Activated naive CD4-positive, alpha-beta T cell treated with anti-CD3 and anti-CD28 coated beads, Interleukin-2, amount 50 U/mL, for 72 hours (primary cell): ENCODE measurements at regions not wholly inside any gene's neighbourhood (a gene's known extent, or its start where the extent isn't known, plus 50 kb on each side); places are given as distances from the start of the nearest gene placed in this dataset.
A peak's percentile ranks its signal among the peaks of the same experiment; 100 is the strongest.

Experiments used
- ATAC-seq, 2 donors: fragments of 150-1000 bp; cut with Tn5 transposase; 2 replicates each; pipeline ENCODE4 v1.10.0; 2021; ENCODE audit warnings: mild to moderate bottlenecking in 2 of 2, moderate library complexity in 2 of 2
- DNase-seq, 2 donors: peaks; one replicate each; pipeline ENCODE4 v3.0.0; 2021 to 2022; ENCODE audit warnings: low spot score in 2 of 2
- H3K27ac Mint-ChIP-seq, 2 donors: one replicate each; pipeline ENCODE4 v1.8.0; 2022; ENCODE audit warnings: mild to moderate bottlenecking in 2 of 2, mixed read lengths in 2 of 2
- H3K36me3 Mint-ChIP-seq, 2 donors: one replicate each; pipeline ENCODE4 v1.8.0; 2022; ENCODE audit warnings: mixed read lengths in 2 of 2
- H3K9me3 Mint-ChIP-seq, 2 donors: one replicate each; pipeline ENCODE4 v1.8.0; 2022; ENCODE audit warnings: mixed read lengths in 2 of 2

DNA sequence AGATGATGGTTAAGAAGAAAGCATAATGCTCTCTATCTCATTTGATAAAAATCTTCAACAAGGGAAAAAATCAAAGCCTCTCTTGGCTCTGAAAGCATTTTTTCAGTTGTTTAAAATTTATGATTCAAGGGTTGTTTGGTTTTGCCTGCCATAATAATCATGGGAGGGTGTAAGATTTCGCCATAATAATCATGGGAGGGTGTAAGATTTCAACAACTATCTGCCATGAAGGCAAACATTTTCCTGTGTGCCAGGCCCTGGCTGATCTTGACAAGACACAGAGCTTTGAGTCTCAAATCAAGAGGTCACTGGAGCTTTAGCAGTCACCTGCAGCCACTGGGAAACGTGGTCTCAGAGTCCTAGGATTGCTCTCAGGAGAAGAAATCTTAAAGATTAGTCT is 175.1 kb upstream of the PIEZO2 start:
- DNase-seq: no peak
- ATAC-seq: no peak
- H3K36me3 Mint-ChIP-seq: no peaks in the 10 kb centered on the region
- no peak overlapping the region for H3K27ac Mint-ChIP-seq
- peaks cover 6 to 10% of the 10 kb centered on the region in 2 donors for H3K9me3 Mint-ChIP-seq

DNA sequence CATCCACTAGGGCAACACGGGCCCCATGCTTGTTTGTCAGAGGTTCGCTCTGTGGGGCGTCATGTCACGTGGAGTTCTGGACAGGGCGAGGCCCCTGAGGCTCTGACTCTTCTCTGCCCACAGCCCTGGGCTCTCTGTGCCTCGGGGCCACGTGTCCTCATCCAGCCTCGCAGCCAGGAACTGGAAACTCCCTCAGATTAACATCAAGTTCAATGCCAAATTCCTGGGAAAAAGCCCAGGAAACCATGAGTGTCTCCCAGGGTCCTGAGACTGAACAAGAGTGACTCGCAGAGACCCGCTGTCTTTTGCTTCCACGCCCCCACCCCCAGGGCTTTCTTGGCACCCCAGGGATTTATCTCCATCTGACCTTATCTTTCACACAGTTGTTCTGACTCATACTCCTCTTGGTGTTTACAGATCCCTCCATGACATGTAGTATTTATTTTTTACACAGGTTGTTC is 174.0 kb upstream of the PIEZO2 start:
- no peak for DNase-seq
- Mint-ChIP-seq H3K27ac (no peak overlapping the region), H3K36me3 (no peaks in the 10 kb centered on the region), H3K9me3 (peaks cover 6 to 10% of the 10 kb centered on the region in 2 donors)
- no peak for ATAC-seq

DNA sequence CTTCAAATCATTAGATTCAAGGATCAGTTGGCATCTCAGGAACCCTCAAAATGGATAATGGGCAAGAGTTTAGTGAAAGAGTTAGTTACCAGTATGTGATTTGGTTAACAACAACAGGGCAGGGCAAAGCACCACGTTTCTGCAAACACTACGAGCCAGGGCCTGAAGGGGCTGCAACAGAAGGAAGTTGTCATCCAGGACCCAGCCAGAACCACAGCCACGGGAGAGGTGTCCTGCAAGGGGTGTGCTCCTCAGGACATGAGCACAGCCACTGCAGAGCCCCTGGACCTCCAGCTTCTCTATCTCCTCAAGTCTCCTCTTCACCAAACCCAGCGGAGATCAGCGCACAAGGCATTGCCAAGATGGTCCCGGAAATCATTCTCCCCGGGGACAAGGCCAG is 173.3 kb upstream of the PIEZO2 start:
- H3K9me3 Mint-ChIP-seq: peaks cover 6 to 10% of the 10 kb centered on the region in 2 donors
- no peak for ATAC-seq
- no peak for DNase-seq
- H3K36me3 Mint-ChIP-seq: no peaks in the 10 kb centered on the region
- H3K27ac Mint-ChIP-seq: no peak overlapping the region

DNA sequence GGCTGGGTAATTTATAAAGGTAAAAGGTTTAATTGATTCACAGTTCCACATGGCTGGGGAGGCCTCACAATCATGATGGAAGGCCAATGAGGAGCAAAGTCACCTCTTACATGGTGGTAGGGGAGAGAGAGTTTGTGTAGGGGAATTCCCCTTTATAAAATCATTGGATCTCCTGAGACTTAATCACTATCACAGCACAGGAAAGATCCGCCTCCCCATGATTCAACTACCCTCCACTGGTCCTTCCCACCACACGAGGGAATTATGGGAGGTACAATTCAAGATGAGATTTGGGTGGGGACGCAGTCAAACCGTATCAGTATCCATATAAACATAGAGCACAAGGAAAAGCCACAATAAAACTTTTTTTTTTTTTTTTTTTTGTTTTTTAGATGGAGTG is 172.6 kb upstream of the PIEZO2 start:
- H3K27ac Mint-ChIP-seq: no peak overlapping the region
- no peaks in the 10 kb centered on the region for H3K36me3 Mint-ChIP-seq
- H3K9me3 Mint-ChIP-seq: peaks cover 6 to 10% of the 10 kb centered on the region in 2 donors
- DNase-seq (no peak), ATAC-seq (no peak)

DNA sequence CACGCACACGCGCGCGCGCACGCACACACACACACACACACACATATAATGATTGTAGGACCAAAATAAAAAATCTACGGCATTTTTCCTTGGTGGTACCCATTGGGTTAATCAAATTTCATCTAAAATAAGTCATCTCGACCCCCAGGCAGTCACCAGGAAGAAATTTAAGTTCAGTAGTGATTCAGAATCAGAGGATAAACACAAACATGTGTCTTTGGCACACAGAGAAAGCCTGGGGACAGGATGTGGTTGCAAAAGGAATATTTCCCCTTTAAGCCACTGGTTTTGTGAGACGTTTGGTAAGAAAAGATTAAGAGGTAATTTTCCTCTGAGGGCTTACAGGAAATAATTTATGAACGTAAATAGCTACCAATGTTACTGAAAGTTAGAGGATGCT is 171.6 kb upstream of the PIEZO2 start:
- DNase-seq: no peak
- no peak overlapping the region for H3K27ac Mint-ChIP-seq

DNA sequence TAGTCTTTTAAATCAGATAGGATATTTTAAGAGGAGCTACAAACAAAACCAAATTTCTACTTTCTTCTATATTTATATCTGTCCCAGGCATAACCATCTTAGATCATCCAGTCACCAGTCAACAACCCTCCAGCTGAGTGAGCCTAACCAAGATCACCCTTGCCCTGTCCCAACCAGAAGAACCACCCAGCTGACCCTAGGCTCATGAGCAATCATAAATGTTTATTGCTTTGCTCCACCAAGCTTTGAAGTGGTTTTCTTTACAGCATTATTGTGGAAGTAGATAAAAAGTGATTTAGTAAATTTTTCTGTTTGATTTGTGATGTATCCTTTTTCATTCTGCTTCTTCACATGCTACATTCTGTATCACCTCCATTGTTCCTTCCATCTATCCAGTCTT is 167.2 kb upstream of the PIEZO2 start:
- Mint-ChIP-seq H3K27ac (no peak overlapping the region), H3K9me3 (no peaks in the 10 kb centered on the region), H3K36me3 (no peaks in the 10 kb centered on the region)
- ATAC-seq: no peak
- DNase-seq: no peak

More for the DNA sequence above, 171.6 kb upstream of the PIEZO2 start:
- H3K36me3 Mint-ChIP-seq: no peaks in the 10 kb centered on the region
- ATAC-seq: no peak
- peaks cover 0 to 4% of the 10 kb centered on the region in 2 donors for H3K9me3 Mint-ChIP-seq

DNA sequence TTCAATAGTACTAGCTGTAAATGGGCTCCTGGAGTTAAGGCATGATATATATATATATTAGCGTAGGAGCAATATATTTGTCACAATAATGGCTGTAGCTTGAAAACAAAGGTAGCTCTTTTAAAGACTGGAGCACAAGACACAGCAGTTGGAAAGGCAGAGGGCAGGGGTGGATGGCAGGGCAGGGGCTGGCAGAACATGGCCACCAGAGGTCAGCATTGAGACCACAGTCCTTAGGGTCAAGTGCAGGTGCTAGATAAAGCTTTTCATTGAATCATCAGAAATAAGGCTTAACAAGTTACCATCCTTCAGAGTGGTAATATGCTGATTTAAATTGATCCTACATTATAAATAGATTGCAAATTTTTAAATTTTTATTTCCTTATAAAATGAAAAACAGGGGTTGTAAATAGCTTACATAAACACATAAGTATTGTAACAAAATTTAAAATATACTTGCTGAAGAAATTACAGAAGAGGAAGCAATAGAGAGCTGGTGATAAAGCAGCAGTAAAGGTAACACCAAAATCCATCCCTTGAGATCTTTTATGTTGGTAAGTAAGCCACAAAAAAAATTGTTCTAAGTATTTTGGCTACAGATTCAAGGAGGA is 161.2 kb upstream of the PIEZO2 start:
- H3K9me3 Mint-ChIP-seq: no peaks in the 10 kb centered on the region
- no peaks in the 10 kb centered on the region for H3K36me3 Mint-ChIP-seq
- H3K27ac Mint-ChIP-seq: no peak overlapping the region
- peak; percentile 40 to 48 for ATAC-seq
- peak in 1 of 2 donors; percentile 43 for DNase-seq

DNA sequence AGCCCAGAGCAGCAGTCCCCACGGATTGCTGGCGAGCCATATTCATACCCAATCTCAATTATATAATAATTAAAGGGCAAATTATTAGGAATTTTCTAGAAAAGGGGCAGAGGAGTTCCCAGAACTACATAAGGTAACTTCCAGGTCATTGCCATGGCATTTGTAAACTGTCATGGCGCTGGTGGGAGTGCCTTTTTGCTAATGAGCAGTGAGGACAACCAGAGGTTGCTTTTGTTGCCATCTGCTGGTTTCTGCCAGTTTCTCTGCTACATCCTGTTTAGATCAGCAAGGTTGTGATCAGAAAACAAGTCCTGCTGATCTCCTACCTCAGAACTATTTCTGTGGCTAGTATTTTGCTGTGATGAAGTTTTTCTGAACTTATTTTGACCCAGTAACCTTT is 159.8 kb upstream of the PIEZO2 start:
- no peak overlapping the region for H3K27ac Mint-ChIP-seq
- H3K9me3 Mint-ChIP-seq: peaks cover 3 to 5% of the 10 kb centered on the region in 2 donors
- DNase-seq (no peak), ATAC-seq (no peak)
- peaks cover 0 to 4% of the 10 kb centered on the region in 2 donors for H3K36me3 Mint-ChIP-seq

DNA sequence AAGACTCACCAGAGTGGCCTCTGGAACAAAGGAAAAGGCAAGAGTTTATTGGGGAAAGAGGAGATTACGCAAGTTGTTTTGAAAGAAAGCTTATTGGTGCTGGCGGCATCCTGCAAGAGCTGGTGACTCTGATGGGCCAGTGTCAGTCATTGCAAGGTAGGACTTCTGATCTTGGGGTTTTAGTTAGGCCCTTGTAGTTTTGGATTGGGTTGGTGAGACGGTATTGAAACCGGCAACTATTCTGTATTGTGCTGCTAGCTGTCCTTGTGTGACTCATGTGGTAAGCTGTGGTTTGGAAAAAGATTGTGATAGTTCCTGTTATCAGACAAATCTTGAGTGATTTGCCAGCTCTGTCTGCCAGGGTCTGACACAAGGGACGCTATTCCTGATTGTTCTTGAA is 159.1 kb upstream of the PIEZO2 start:
- DNase-seq (no peak), ATAC-seq (peak; percentile 72 to 79)
- Mint-ChIP-seq H3K9me3 (peaks cover 3 to 8% of the 10 kb centered on the region in 2 donors), H3K36me3 (peaks cover 0 to 4% of the 10 kb centered on the region in 2 donors), H3K27ac (no peak overlapping the region)

DNA sequence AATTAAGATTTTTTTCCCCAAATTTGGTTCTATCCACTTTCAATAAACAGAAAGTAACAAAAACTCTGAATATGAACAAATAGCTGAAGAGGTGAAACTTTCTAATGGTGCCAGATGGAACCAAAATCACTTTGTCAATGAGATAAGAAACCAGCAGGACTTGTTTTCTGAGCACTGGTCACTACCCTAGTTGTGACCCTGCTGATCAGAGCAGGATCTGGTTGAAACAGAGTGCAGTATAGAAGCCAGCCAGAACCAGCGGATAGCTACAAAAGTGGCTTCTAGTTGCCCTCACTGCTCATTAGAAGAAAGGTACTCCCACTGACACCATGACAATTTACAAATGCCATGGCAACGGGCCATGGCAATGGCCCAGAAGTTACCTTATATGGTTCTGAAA is 158.3 kb upstream of the PIEZO2 start:
- H3K9me3 Mint-ChIP-seq: peaks cover 3 to 14% of the 10 kb centered on the region in 2 donors
- no peak overlapping the region for H3K27ac Mint-ChIP-seq
- DNase-seq (no peak), ATAC-seq (no peak)
- H3K36me3 Mint-ChIP-seq: peaks cover 0 to 10% of the 10 kb centered on the region in 2 donors

DNA sequence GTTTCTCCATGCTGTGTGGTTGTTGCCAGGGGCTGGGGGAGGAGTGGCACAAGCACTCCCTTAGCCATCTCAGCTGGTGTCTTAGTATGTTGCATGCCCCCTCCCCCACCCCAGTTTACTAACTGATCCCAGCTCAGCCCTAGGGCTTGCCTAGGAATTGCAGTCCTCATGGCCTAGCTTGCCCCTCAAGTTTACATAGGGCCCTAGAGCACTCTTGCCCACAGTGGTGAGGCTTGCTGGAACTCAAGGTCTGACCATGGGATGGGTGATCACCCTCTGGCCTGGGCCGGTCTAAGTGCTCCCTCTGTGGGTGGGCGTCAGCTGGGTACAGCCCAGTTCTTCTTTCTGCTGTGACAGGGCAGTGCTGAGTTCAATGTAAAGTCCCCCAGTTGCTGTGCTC is 156.1 kb upstream of the PIEZO2 start:
- peaks cover 0 to 10% of the 10 kb centered on the region in 2 donors for H3K36me3 Mint-ChIP-seq
- no peak overlapping the region for H3K27ac Mint-ChIP-seq
- DNase-seq (no peak), ATAC-seq (no peak)
- H3K9me3 Mint-ChIP-seq: peaks cover 14 to 20% of the 10 kb centered on the region in 2 donors

DNA sequence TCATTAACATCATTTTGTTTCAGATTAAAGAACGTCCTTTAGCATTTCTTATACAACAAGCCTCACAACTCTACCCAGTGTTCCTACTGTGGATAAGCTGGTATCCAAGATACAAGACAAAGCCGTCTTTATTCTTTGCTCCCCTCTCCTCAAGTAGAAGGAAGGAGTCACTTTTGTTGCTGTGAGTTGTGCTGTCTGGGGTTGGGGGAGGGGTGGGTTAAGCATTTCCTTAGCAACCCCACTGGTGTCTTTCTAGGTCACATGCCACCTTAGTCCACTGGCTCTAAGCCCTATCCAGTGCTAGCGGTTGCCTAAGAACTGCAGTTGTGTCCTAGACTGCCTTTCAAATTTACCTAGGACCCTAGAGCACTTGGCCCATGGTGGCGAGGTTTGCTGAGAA is 155.6 kb upstream of the PIEZO2 start:
- Mint-ChIP-seq H3K9me3 (peaks cover 16 to 22% of the 10 kb centered on the region in 2 donors), H3K36me3 (peaks cover 0 to 10% of the 10 kb centered on the region in 2 donors), H3K27ac (no peak overlapping the region)
- ATAC-seq: no peak
- no peak for DNase-seq

DNA sequence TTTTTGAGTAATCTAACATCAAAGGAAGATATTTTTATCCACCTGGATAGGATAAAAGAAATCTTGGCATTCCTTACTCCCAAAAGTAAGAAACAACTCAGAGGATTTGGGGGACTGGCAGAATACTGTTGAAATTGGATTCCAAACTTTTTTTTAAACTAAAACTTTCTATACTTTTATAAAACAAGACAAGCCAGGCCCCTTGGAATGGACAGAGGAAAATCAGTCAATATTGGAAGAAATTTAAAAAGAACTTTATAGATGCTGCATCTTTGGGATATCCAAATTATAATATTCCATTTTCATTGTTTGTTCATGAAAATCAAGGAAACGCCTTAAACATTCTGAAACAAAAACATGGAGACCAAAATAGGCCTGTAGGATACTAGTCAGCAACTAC is 147.6 kb upstream of the PIEZO2 start:
- Mint-ChIP-seq H3K9me3 (peaks cover 13 to 15% of the 10 kb centered on the region in 2 donors), H3K36me3 (no peaks in the 10 kb centered on the region), H3K27ac (no peak overlapping the region)
- ATAC-seq (no peak), DNase-seq (no peak)

DNA sequence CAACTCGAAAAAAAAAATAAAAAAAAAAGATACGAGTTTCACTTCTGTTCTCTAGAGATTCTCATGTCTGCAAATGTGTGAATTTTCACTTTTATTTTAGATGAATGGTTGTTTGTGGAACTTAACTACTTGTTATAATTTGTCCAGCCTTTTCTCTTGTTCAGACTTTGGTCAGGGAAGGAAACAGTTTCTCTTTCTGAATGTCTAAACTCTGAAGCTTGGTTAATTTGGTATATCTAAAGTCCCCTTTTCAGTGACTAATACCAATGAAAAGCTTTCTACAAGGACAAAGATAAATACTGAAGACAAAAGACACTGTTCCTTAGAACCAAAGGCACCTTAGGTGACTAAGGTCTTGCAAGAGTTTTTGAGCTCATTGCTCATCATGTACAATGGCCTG is 144.4 kb upstream of the PIEZO2 start:
- no peak for DNase-seq
- no peak for ATAC-seq
- Mint-ChIP-seq H3K27ac (no peak overlapping the region), H3K36me3 (no peaks in the 10 kb centered on the region), H3K9me3 (peaks cover 0 to 3% of the 10 kb centered on the region in 2 donors)

DNA sequence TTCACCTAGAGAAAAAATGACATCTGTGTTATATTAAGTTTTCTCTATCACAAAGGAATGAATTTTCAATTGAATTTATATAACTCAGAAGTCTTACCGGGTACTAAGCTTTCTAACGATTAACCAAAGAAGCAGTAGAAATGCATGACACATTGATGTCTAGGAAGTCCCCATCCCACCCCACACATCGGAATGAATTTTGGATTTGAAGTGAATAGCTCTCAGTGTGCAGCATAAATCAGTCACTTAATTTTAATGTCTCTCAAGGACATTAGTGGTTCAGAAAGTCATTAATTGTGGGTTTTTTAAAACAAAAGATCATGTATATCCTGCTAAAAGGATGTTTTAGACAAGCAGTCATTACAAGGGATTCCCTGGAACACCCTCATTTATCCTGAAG is 141.4 kb upstream of the PIEZO2 start:
- DNase-seq (no peak), ATAC-seq (no peak)
- Mint-ChIP-seq H3K9me3 (peaks cover 0 to 3% of the 10 kb centered on the region in 2 donors), H3K27ac (no peak overlapping the region), H3K36me3 (no peaks in the 10 kb centered on the region)

DNA sequence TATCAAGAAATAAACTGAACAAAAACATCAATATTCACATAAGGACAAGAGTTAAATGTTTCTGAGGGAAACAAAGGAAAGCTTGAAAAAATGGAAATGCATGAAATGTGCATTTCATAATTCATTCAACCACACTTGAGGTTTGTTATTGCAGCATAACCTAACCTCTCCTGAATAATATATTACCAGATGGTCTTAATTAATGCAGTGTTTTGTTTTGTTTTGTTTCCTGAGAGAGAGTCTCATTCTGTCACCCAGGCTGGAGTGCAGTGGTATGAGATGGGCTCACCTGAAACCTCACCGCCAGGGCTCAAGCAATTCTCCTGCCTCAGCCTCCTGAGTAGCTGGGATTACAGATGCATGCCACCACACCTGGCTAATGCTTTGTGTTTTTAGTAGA is 139.9 kb upstream of the PIEZO2 start:
- peaks cover 0 to 3% of the 10 kb centered on the region in 2 donors for H3K9me3 Mint-ChIP-seq
- no peak for ATAC-seq
- H3K36me3 Mint-ChIP-seq: no peaks in the 10 kb centered on the region
- H3K27ac Mint-ChIP-seq: no peak overlapping the region
- no peak for DNase-seq

DNA sequence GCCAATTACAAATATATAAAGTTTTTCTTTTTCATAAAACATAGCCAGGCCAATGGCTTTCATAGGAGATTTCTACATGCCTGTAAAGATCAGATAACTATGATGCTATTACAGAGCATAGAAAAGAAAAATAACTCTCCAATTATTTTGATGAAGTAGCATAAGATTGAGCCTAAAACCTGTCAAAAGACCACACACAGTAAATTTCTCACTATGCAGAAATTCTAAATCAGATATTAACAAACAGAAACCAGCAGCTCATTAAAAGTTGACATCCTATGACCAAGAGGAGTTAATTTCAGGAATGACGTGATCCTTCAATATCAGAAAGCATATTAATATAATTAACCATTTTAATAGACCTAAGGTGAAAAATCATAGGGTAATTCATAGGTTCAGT is 139.0 kb upstream of the PIEZO2 start:
- Mint-ChIP-seq H3K27ac (no peak overlapping the region), H3K9me3 (peaks cover 0 to 3% of the 10 kb centered on the region in 2 donors), H3K36me3 (no peaks in the 10 kb centered on the region)
- no peak for DNase-seq
- ATAC-seq: no peak

DNA sequence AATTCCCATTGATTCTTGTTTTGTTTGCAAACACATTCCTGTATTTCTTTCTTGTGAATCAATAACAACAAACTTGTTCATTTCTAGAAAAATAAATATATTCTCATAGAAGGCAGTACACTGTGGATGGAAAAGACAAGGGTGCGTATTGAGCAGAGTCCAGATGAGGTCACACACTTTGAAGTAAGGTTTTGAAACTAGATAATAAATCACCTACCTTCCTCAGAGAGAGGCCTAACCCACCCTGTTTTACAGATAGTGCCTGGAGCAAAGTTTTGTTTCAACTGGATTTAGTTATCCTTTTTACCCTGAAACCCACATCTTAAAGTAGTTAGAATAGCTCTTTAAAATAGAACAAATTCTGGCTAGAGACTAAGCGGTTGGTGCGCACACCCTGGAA is 137.1 kb upstream of the PIEZO2 start:
- H3K36me3 Mint-ChIP-seq: no peaks in the 10 kb centered on the region
- DNase-seq (no peak), ATAC-seq (no peak)
- H3K27ac Mint-ChIP-seq: no peak overlapping the region
- H3K9me3 Mint-ChIP-seq: no peaks in the 10 kb centered on the region
